Sigmoid colon (tissue), 6 donors: ENCODE measurements at regions not wholly inside any gene's neighbourhood (a gene's known extent, or its start where the extent isn't known, plus 50 kb on each side); places are given as distances from the start of the nearest gene placed in this dataset.

ENCODE experiments used
- DNase-seq: peaks from one replicate; pipeline ENCODE4 v3.0.0-alpha.2; 2019
- H3K27ac ChIP-seq, 4 donors: fragments of 200-600 bp; sonication (generic); one replicate each; pipeline ENCODE4 v1.5.1; 2016 to 2019; ENCODE audit warnings: mild to moderate bottlenecking in 1 of 4
- H3K27me3 ChIP-seq, 3 donors: fragments of 200-600 bp; sonication (generic); one replicate each; pipeline ENCODE4 v1.5.1; 2019; ENCODE audit warnings: mild to moderate bottlenecking in 1 of 3
- H3K36me3 ChIP-seq, 4 donors: fragments of 200-600 bp; sonication (generic); one replicate each; pipeline ENCODE4 v1.5.1; 2016 to 2019
- H3K4me1 ChIP-seq, 4 donors: fragments of 200-600 bp; sonication (generic); one replicate each; pipeline ENCODE4 v1.5.1; 2017 to 2019
- H3K4me3 ChIP-seq, 4 donors: fragments of 200-600 bp; sonication (generic); one replicate each; pipeline ENCODE4 v1.5.1; 2017 to 2019; ENCODE audit warnings: mild to moderate bottlenecking in 2 of 4, moderate library complexity in 1 of 4
- H3K9me3 ChIP-seq, 4 donors: fragments of 200-600 bp in 3 of 4; sonication (generic) in 3 of 4; one replicate each; pipeline versions ENCODE4 v1.5.1 to v1.6.1; 2013 to 2019
- CTCF ChIP-seq, 4 experiments: fragments of 450-650 bp in 3 of 4; fragments of 200-600 bp in 1 of 4; IDR thresholded peaks; one replicate each; pipeline ENCODE4 v1.5.1; 2016 to 2019; ENCODE audit warnings: antibody characterized with exemption in 4 of 4, mild to moderate bottlenecking in 3 of 4, moderate library complexity in 2 of 4
- EP300 ChIP-seq, 4 donors: sonication (generic); formaldehyde crosslinking; IDR thresholded peaks; one replicate each; pipeline ENCODE4 v1.6.1; 2017; ENCODE audit warnings: antibody characterized with exemption in 4 of 4
- POLR2A ChIP-seq, 2 donors: fragments of 450-650 bp; IDR thresholded peaks; one replicate each; pipeline ENCODE4 v1.6.1; 2016; ENCODE audit warnings: antibody characterized with exemption in 2 of 2, mild to moderate bottlenecking in 2 of 2, moderate library complexity in 2 of 2
- POLR2AphosphoS5 ChIP-seq, 4 donors: sonication (generic); formaldehyde crosslinking; IDR thresholded peaks; one replicate each; pipeline ENCODE4 v1.6.1; 2017; ENCODE audit warnings: antibody characterized with exemption in 4 of 4
- WGBS, 2 donors: extraction: QIAGEN DNeasy Blood & Tissue Kit; methylation state at CpG; one replicate each; pipeline ENCODE4 v1.1.7; 2013; 5-methylcytosine and 5-hydroxymethylcytosine counted together
- intact Hi-C: fragments of 100-400 bp; cut with DNase I; formaldehyde crosslinking; loops from one replicate; pipeline ENCODE4 v1.15.1; 2023
- donor health status: healthy with polysubstance abuse.
- donor health status: healthy.

- H3K4me1 ChIP-seq: peaks cover 0 to 37% (median 17%) of the 10 kb centered on the region in 4 donors
- H3K36me3 ChIP-seq: no peaks in the 10 kb centered on the region
- intact Hi-C loops: no loop called here
- 62 to 71% methylated on average over 5 of the region's 5 CpGs for WGBS, 2 donors
- H3K27ac ChIP-seq: no peak overlapping the region
- H3K9me3 ChIP-seq: no peaks in the 10 kb centered on the region
- DNase-seq: no peak
- H3K4me3 ChIP-seq: no peak overlapping the region
- H3K27me3 ChIP-seq: no peaks in the 10 kb centered on the region
- TF ChIP-seq CTCF (IDR thresholded peaks at IDR 0.05) (no peak), EP300 (IDR thresholded peaks at IDR 0.05) (no peak), POLR2AphosphoS5 (IDR thresholded peaks at IDR 0.05) (no peak), POLR2A (IDR thresholded peaks at IDR 0.05) (no peak)
Measured at GRCh38 chr1:173300061-173301044, 93.2 kb upstream of the TNFSF4 start.

- H3K27me3 ChIP-seq: no peaks in the 10 kb centered on the region
- no peak overlapping the region for H3K27ac ChIP-seq
- no peak overlapping the region for H3K4me3 ChIP-seq
- no peaks in the 10 kb centered on the region for H3K9me3 ChIP-seq
- H3K4me1 ChIP-seq: peaks cover 0 to 30% (median 14%) of the 10 kb centered on the region in 4 donors
- no peak for TF ChIP-seq POLR2AphosphoS5 (IDR thresholded peaks at IDR 0.05)
- no peak for TF ChIP-seq POLR2A (IDR thresholded peaks at IDR 0.05)
- no peak for TF ChIP-seq EP300 (IDR thresholded peaks at IDR 0.05)
- TF ChIP-seq CTCF (IDR thresholded peaks at IDR 0.05): no peak
- 93 to 94% methylated on average over 1 of the region's 1 CpG for WGBS, 2 donors
- H3K36me3 ChIP-seq: no peaks in the 10 kb centered on the region
- DNase-seq: no peak
- intact Hi-C loops: no loop called here
Measured at GRCh38 chr1:173301507-173301906, 94.4 kb upstream of the TNFSF4 start.

- no peak for DNase-seq
- peaks cover 0 to 21% (median 9%) of the 10 kb centered on the region in 4 donors for H3K4me1 ChIP-seq
- H3K9me3 ChIP-seq: no peaks in the 10 kb centered on the region
- no peaks in the 10 kb centered on the region for H3K36me3 ChIP-seq
- 16 to 64% methylated on average over 1 of the region's 1 CpG for WGBS, 2 donors
- H3K4me3 ChIP-seq: no peak overlapping the region
- TF ChIP-seq POLR2A (IDR thresholded peaks at IDR 0.05): no peak
- no peak for TF ChIP-seq POLR2AphosphoS5 (IDR thresholded peaks at IDR 0.05)
- TF ChIP-seq CTCF (IDR thresholded peaks at IDR 0.05): no peak
- no peak for TF ChIP-seq EP300 (IDR thresholded peaks at IDR 0.05)
- no peaks in the 10 kb centered on the region for H3K27me3 ChIP-seq
- intact Hi-C loops: no loop called here
- H3K27ac ChIP-seq: no peak overlapping the region
Measured at GRCh38 chr1:173302366-173302765, 95.2 kb upstream of the TNFSF4 start.

GRCh38 chr1:173302890-173303829 is 96.0 kb upstream of the TNFSF4 start:
- intact Hi-C loops: no loop called here
- H3K27ac ChIP-seq: no peak overlapping the region
- WGBS, 2 donors: 80 to 84% methylated on average over 8 of the region's 8 CpGs
- H3K4me1 ChIP-seq: peaks cover 0 to 13% (median 5%) of the 10 kb centered on the region in 4 donors
- TF ChIP-seq CTCF (IDR thresholded peaks at IDR 0.05): no peak
- TF ChIP-seq POLR2AphosphoS5 (IDR thresholded peaks at IDR 0.05): no peak
- no peak for TF ChIP-seq POLR2A (IDR thresholded peaks at IDR 0.05)
- no peak for TF ChIP-seq EP300 (IDR thresholded peaks at IDR 0.05)
- H3K36me3 ChIP-seq: no peaks in the 10 kb centered on the region
- no peak for DNase-seq
- no peak overlapping the region for H3K4me3 ChIP-seq
- no peaks in the 10 kb centered on the region for H3K27me3 ChIP-seq
- no peaks in the 10 kb centered on the region for H3K9me3 ChIP-seq
